GM18861 (cell line): ENCODE measurements at regions not wholly inside any gene's neighbourhood (a gene's known extent, or its start where the extent isn't known, plus 50 kb on each side); places are given as distances from the start of the nearest gene placed in this dataset.

Experiments used
- ATAC-seq: cut with Tn5 transposase; IDR thresholded peaks from one replicate; pipeline ENCODE4 v1.9.1; 2021; ENCODE audit not compliant: unreplicated experiment

GRCh38 chr1:72848997-72849396, 566.7 kb upstream of the NEGR1 start:
- ATAC-seq: no peak

DNA sequence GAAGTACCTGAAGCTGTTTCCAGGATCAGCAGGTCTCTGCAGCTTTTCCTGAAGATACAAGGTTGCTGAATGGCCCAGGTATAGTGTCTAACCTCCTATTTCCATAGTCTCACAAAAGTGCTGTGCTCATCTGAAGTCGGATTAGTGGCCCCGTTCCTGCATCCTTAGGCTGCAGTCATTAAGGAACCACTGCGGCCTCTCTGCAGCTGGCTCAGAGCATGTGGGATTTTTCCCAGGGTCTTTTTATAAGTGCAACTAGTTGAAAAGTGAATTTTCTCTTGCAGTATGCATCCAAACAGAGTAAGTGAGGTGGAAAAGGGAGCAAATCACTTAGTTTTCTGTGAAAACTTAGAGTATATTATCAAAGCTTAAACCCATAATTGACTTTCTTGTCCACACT, 565.3 kb upstream of the NEGR1 start:
- ATAC-seq: no peak

- no peak for ATAC-seq
Observed at GRCh38 chr1:72846476-72847278, 564.3 kb upstream of the NEGR1 start.

DNA sequence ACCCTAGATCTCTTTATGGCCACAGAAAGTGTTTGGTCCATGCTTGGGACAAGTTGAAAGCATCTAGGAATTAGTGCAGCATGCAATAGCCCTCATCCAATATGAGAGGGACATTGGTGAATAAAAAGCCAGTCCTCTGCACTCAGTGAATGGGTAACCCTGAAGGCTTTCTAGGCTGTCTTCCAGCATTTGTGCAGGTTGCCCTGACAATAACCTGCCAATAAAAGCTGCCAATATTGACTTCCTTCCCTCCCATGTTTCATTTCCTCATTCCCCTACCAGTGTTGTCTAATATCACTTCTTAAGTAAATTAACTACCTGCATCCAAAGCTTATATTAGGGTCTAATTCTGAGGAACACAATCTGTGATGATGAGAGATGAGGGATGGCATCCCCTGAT, 563.6 kb upstream of the NEGR1 start:
- no peak for ATAC-seq

DNA sequence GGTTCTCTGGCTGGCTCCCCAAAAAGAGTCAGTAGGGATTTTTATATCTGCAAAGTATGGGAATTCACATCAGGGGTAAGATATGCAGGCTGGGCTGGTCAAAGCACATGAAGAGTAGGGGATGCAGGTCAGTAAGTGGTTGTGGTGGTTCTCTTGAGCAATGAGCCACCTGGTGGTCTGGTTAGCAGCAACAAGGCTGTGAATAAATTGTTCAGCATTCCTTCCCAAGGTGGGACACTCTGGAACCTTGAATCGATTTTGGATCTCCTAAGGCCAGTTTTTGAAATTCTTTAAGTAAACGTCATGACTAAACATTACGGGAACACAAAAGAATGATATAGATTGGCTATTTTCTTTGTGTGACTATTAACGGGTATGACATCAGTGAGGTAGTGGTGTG, 563.0 kb upstream of the NEGR1 start:
- ATAC-seq: no peak

DNA sequence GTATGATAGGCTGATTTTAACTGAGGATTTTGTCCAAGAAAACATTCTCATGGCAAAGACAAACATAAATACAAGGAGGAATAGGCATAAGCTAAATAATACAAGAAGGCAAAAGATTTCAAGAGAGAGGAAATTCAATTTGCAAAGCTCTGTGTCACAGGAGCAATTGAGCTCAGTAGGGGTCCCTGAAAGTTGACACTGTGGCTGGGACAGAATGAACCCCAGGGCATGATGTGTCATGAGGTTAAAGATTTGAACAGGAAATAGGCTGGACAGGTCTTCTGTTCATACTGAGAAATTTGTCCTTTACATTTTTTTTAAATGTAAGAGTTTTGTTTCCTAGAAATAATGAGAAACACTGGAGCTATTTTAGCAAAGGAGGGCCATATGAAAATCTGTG, 555.4 kb upstream of the NEGR1 start:
- ATAC-seq: no peak

DNA sequence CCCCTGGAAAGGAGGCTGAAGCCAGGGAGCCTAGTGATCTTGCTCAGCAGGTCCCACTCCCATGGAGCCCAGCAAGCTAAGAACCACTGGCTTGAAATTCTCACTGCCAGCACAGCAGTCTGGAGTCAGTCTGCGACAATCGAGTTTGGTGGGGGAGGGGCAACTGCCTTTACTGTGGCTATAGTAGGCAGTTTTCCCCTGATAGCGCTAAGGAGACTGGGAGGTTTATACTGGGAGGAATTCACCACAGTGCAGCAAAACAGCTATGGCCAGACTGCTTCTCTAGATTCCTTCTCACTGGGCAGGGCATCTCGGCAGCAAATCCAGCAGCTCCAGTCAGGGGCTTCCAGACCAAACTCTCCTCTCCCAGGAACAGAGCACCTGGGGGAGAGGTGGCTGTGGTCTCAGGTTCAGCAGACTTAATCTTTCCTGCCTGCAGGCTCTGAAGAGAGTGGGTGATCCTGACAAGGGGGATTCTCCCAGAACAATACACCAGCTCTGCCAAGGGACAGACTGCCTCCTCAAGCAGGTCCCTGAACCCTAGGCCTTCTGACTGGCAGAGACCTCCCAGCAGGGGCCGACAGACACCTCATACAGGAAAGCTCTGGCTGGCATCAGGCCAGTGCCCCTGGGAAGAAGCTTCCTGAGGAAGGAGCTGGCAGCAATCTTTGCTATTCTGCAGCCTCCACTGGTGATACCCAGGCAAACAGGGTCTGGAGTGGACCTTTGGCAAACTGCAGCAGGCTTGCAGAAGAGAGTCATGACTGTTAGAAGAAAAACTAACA, 548.5 kb upstream of the NEGR1 start:
- ATAC-seq: no peak

DNA sequence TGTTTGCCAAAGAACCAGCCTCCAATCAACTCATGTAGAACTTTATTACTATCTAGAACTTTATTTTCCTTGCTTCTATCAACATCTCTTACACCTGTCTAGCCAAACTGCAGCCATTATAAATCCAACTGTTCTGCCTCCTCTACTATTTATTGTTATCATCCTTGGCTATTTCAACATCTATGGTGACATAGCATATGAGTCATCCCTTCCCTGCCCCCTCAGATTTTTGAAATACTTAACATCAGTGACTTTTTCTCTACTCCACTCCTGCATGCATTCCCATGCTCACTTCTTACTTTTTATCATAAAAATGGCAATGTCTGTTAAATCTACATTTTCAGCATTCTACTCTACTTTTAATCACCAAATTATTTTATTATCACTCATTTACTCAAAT, 544.9 kb upstream of the NEGR1 start:
- ATAC-seq: no peak

GRCh38 chr1:72804541-72804940, 522.2 kb upstream of the NEGR1 start:
- ATAC-seq: no peak

DNA sequence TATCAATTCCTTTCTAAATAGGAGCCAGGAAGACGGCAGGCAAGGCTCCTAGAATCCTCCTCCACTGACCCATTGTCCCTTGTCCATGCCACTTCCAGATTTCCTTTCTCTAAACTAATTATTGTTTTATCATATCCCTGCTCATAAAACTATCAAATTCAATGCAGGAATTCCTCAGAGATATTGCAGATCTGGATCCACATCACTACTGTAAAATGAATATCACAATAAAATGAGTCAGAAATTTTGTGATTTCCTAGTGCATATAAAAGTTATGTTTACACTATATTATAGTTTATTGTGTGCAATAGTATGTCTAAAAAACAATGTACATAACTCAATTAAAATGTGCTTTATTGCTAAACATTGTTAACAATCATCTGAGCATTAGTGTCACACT, 498.7 kb upstream of the NEGR1 start:
- ATAC-seq: no peak

GRCh38 chr1:72780212-72780611, 497.9 kb upstream of the NEGR1 start:
- no peak for ATAC-seq

- no peak for ATAC-seq
Observed at GRCh38 chr1:72777918-72778317, 495.6 kb upstream of the NEGR1 start.

DNA sequence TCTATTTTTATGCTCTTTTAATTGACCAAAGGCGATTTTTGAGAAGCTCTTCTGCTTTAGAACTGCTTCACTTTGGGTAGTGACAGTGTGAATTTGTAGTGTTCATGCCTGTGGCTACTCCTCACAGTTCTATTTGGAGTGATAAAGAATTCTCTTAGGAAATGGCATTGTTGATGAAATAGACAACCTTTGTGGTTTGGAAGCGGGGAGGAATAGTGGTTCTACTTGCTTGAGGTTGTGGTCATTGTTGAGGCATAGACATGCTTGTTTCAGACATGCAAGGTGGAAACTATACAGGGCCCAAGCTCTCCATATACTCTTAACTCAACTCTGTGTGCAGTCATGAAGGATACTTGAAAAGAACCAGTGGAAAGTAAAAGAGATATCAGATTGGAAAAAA, 481.1 kb upstream of the NEGR1 start:
- no peak for ATAC-seq

DNA sequence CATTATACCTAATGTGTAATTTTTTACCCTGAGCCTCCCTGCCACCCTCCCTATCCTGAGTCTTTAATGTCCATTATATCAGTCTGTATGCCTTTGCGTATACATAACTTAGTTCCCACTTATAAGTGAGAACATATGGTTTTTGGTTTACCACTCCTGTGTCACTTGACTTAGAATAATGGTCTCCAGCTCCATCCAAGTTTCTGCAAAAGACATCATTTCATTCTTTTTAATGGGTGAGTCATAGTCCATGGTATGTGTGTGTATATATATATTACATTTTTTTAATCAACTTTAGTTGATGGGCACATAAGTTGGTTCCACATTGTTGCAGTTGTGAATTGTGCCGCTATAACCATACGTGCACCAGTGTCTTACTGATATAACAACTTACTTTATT, 477.1 kb upstream of the NEGR1 start:
- no peak for ATAC-seq

GRCh38 chr1:72757843-72758242, 475.5 kb upstream of the NEGR1 start:
- ATAC-seq: no peak

GRCh38 chr1:72745413-72745812, 463.1 kb upstream of the NEGR1 start:
- no peak for ATAC-seq

DNA sequence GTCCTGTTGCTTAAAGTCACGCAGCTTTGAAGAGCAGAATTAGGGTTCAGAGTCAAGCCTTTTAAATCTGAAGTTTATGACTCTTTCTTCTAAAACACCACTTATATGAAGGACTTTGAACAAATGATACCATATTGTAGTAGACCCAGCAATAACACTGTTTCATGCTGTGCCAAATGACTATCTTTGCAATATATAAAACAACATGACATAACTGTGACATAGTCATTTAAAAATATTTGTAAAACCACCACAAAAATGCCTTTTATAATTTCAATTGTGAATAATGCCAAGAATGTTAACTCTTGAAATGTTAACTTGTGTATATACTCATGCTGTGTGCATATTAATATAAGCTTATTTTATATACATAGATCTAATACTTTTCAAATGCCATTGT, 452.1 kb upstream of the NEGR1 start:
- ATAC-seq: no peak

DNA sequence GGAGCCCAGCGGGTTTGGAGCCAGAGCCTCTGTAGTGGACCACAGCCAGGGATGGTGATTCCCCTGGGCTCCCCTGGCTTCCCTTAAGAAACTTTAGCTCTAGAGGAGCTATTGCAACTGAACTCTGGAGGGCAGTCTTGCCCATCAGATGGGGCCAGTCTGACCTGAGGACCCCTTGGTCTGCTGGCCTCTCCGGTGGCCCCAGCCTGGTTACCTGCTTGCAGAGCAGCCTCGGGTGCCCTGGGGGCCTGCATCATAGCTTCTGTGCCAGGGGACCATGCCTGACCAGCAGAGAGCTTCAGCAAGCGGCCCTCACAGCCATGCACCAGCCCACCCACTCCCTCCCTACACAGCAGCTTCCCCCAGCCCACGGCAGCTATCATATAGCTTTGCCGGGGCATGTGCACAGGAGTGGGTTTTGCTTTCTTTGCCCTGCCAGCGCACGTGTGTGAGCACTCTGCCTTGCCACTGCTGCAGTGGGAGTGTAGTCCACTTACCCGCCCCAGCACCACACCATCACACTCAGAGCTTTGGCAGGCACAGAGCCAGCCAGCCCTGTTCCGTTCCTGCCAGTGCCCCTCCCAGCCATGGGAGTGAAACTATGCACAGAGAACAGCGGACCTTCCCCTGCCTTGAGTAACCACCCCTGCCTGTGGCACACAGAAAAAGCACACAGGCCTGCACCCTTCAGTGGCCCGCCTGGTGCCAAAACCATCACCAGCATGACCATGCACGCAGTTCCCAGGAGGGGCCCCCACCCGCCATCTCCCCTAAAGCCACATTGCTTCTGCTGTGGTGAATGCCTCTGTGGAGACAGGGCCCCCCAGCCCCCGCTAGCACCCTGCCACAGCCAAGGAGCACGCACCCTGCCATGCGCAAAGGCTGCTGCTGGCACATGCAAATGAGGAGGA, 442.9 kb upstream of the NEGR1 start:
- ATAC-seq: no peak

GRCh38 chr1:72705921-72706320, 423.6 kb upstream of the NEGR1 start:
- no peak for ATAC-seq

GRCh38 chr1:72704841-72705477, 422.6 kb upstream of the NEGR1 start:
- ATAC-seq: no peak

- no peak for ATAC-seq
Observed at GRCh38 chr1:72697410-72697809, 415.1 kb upstream of the NEGR1 start.
